ENCODE measurements at regions not wholly inside any gene's neighbourhood (a gene's known extent, or its start where the extent isn't known, plus 50 kb on each side); places are given as distances from the start of the nearest gene placed in this dataset.

GRCh38 chr13:30821421-30821820, 84.7 kb upstream of the MEDAG start:
- no peaks in the 10 kb centered on the region for H3K36me3 ChIP-seq (ENCODE audit: control insufficient read depth, insufficient read depth, low read length)
- no peaks in the 10 kb centered on the region for H3K36me3 Mint-ChIP-seq (ENCODE audit: low read depth)
- no peak overlapping the region for H3K27ac ChIP-seq (ENCODE audit: low read depth, low read length)
- no peaks in the 10 kb centered on the region for H3K9me3 Mint-ChIP-seq
- no peaks in the 10 kb centered on the region for H3K9me3 ChIP-seq (ENCODE audit: control insufficient read depth, low read length)
- no peak for DNase-seq
- no peak overlapping the region for H3K4me3 ChIP-seq (ENCODE audit: low read length)
- no peak overlapping the region for H3K9ac ChIP-seq (ENCODE audit: extremely low read depth, low read length, poor library complexity, severe bottlenecking)
- peaks cover 72% of the 10 kb centered on the region for H3K4me1 Mint-ChIP-seq
- 80 to 99% methylated on average over 1 to 2 of the region's 2 CpGs for WGBS, 2 experiments (ENCODE audit: insufficient coverage in 1 of 2, insufficient read length in 1 of 2)
- H3K27me3 ChIP-seq (ENCODE audit: control insufficient read depth, insufficient read depth, low read length, poor library complexity, severe bottlenecking): no peaks in the 10 kb centered on the region
- peaks cover 28% of the 10 kb centered on the region for H3K4me1 ChIP-seq (ENCODE audit: control insufficient read depth, insufficient read depth, low read length)
- H3K4me3 Mint-ChIP-seq: no peak overlapping the region
- no peak for TF ChIP-seq CTCF (conservative IDR thresholded peaks at IDR 0.05)
- no peak overlapping the region for H3K27ac Mint-ChIP-seq
- H3K27me3 Mint-ChIP-seq (ENCODE audit: insufficient read depth): peaks cover 13% of the 10 kb centered on the region

- Histone ChIP-seq H3K4me3 (ENCODE audit: low read length) (peak overlapping the region; percentile 47), H3K36me3 (ENCODE audit: control insufficient read depth, insufficient read depth, low read length) (no peaks in the 10 kb centered on the region), H3K4me1 (ENCODE audit: control insufficient read depth, insufficient read depth, low read length) (peaks cover 37% of the 10 kb centered on the region), H3K9ac (ENCODE audit: extremely low read depth, low read length, poor library complexity, severe bottlenecking) (no peak overlapping the region), H3K27ac (ENCODE audit: low read depth, low read length) (no peak overlapping the region), H3K9me3 (ENCODE audit: control insufficient read depth, low read length) (no peaks in the 10 kb centered on the region), H3K27me3 (ENCODE audit: control insufficient read depth, insufficient read depth, low read length, poor library complexity, severe bottlenecking) (no peaks in the 10 kb centered on the region)
- 14 to 25% methylated on average over 10 of the region's 10 CpGs for WGBS, 2 experiments (ENCODE audit: insufficient coverage in 1 of 2, insufficient read length in 1 of 2)
- Mint-ChIP-seq H3K9me3 (no peaks in the 10 kb centered on the region), H3K36me3 (ENCODE audit: low read depth) (no peaks in the 10 kb centered on the region), H3K27ac (peak overlapping the region; percentile 31), H3K27me3 (ENCODE audit: insufficient read depth) (peaks cover 22% of the 10 kb centered on the region), H3K4me1 (peaks cover 79% of the 10 kb centered on the region), H3K4me3 (peak overlapping the region; percentile 0)
- DNase-seq: peak; percentile 92
- no peak for TF ChIP-seq CTCF (conservative IDR thresholded peaks at IDR 0.05)
Measured at GRCh38 chr13:30824651-30825050, 81.4 kb upstream of the MEDAG start.

DNA sequence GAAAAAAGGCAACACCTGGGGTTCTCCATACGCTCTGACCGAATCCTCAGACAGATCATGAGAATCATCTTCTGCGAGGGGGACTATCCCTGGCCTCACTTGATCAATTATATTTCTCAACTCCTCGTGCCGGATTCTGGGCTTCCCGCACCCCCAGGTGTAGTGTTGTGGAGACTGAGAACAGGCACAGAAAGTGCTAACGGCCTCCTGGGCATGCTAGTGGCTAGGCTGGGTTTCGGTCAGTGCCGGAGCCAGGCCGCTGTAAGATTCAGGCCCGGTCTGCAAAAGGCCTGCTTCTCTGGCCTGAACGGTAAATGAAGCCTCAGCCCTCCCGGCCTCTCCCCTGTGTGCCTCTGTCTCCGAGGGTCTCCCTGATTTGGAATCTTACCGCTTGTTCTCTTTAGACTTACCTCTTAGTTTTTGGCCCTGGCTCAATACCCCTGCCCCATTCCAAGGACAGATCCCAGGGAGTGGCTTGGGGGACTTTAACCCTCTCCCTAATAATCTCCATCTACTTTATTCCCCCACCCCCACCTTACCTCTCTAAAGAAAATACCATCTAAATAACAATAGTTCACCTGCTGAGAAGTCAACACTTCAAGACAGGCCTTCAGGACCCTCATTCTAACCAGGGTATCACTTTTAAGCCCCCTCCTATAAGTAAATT, 79.0 kb upstream of the MEDAG start:
- WGBS, 2 experiments (ENCODE audit: insufficient coverage in 1 of 2, insufficient read length in 1 of 2): 92 to 94% methylated on average over 15 of the region's 15 CpGs
- H3K4me1 Mint-ChIP-seq: peaks cover 79% of the 10 kb centered on the region
- no peaks in the 10 kb centered on the region for H3K36me3 Mint-ChIP-seq (ENCODE audit: low read depth)
- H3K4me3 Mint-ChIP-seq: peak overlapping the region; percentile 24
- H3K27ac Mint-ChIP-seq: no peak overlapping the region
- Histone ChIP-seq H3K9ac (ENCODE audit: extremely low read depth, low read length, poor library complexity, severe bottlenecking) (no peak overlapping the region), H3K9me3 (ENCODE audit: control insufficient read depth, low read length) (no peaks in the 10 kb centered on the region), H3K27ac (ENCODE audit: low read depth, low read length) (no peak overlapping the region), H3K36me3 (ENCODE audit: control insufficient read depth, insufficient read depth, low read length) (no peaks in the 10 kb centered on the region), H3K4me3 (ENCODE audit: low read length) (no peak overlapping the region), H3K4me1 (ENCODE audit: control insufficient read depth, insufficient read depth, low read length) (peaks cover 30% of the 10 kb centered on the region), H3K27me3 (ENCODE audit: control insufficient read depth, insufficient read depth, low read length, poor library complexity, severe bottlenecking) (no peaks in the 10 kb centered on the region)
- TF ChIP-seq CTCF (conservative IDR thresholded peaks at IDR 0.05): no peak
- DNase-seq: peak; percentile 47
- H3K27me3 Mint-ChIP-seq (ENCODE audit: insufficient read depth): peaks cover 38% of the 10 kb centered on the region
- H3K9me3 Mint-ChIP-seq: no peaks in the 10 kb centered on the region
